ENCODE measurements at regions not wholly inside any gene's neighbourhood (a gene's known extent, or its start where the extent isn't known, plus 50 kb on each side); places are given as distances from the start of the nearest gene placed in this dataset.
A peak's percentile ranks its signal among the peaks of the same experiment; 100 is the strongest.

GRCh38 chr16:13552062-13552959 is 367.6 kb upstream of the ERCC4 start:
- Mint-ChIP-seq H3K9me3 (no peaks in the 10 kb centered on the region), H3K27ac (no peak overlapping the region)

GRCh38 chr16:13552960-13553257 is 367.0 kb upstream of the ERCC4 start:
- Histone ChIP-seq H3K27me3 (ENCODE audit: insufficient read depth) (no peaks in the 10 kb centered on the region), H3K36me3 (ENCODE audit: insufficient read depth) (no peaks in the 10 kb centered on the region), H3K4me2 (no peak overlapping the region), H3K27ac (ENCODE audit: low read depth) (no peak overlapping the region), H2AFZ (no peak overlapping the region), H3F3A (replicated peaks; ENCODE audit: low read depth) (no peaks in the 10 kb centered on the region), H3K4me1 (ENCODE audit: insufficient read depth) (peaks cover 22% of the 10 kb centered on the region), H3K4me3 (no peak overlapping the region), H3K9me2 (ENCODE audit: insufficient read depth) (peaks cover 5% of the 10 kb centered on the region; the same call in 1 of the 2 replicates), H3K79me2 (replicated peaks; ENCODE audit: insufficient read depth) (no peaks in the 10 kb centered on the region), H4K20me1 (replicated peaks; ENCODE audit: insufficient read depth) (no peaks in the 10 kb centered on the region)
- H3K27me3 Mint-ChIP-seq (ENCODE audit: insufficient read depth, low read depth, poor library complexity), result no peaks in the 10 kb centered on the region
- H3K9me3 Mint-ChIP-seq, result no peaks in the 10 kb centered on the region
- H3K4me1 Mint-ChIP-seq, result peaks cover 20% of the 10 kb centered on the region
- no peak overlapping the region for H3K4me3 Mint-ChIP-seq
- DNase-seq (ENCODE audit: low spot score), result no peak
- no peak overlapping the region for H3K27ac Mint-ChIP-seq
- no peak for ATAC-seq
- H3K36me3 Mint-ChIP-seq (ENCODE audit: low read depth), result no peaks in the 10 kb centered on the region
- TF ChIP-seq ETS1 (IDR thresholded peaks at IDR 0.05) (no peak), REST (IDR thresholded peaks at IDR 0.05; ENCODE audit: unreplicated experiment) (no peak), EZH2phosphoT487 (IDR thresholded peaks at IDR 0.05; ENCODE audit: unreplicated experiment) (no peak), EZH2 (IDR thresholded peaks at IDR 0.05; ENCODE audit: low read depth, unreplicated experiment) (no peak), ZNF331 (CRISPR knock-in tag; IDR thresholded peaks at IDR 0.05; ENCODE audit: low read depth) (no peak), STAT1 (IDR thresholded peaks at IDR 0.05; ENCODE audit: unreplicated experiment) (no peak), CREB1 (CRISPR knock-in tag; IDR thresholded peaks at IDR 0.05; ENCODE audit: low read depth) (no peak), JUNB (IDR thresholded peaks at IDR 0.05; ENCODE audit: unreplicated experiment) (no peak), POLR2AphosphoS5 (IDR thresholded peaks at IDR 0.05; ENCODE audit: low read depth) (no peak), ZNF114 (CRISPR knock-in tag; IDR thresholded peaks at IDR 0.05) (no peak)

More at GRCh38 chr16:13552062-13552959, 367.6 kb upstream of the ERCC4 start:
- Histone ChIP-seq H3K9me2 (ENCODE audit: insufficient read depth) (peaks cover 5% of the 10 kb centered on the region; the same call in 1 of the 2 replicates), H3K4me1 (ENCODE audit: insufficient read depth) (peaks cover 22% of the 10 kb centered on the region), H4K20me1 (replicated peaks; ENCODE audit: insufficient read depth) (no peaks in the 10 kb centered on the region), H3K36me3 (ENCODE audit: insufficient read depth) (no peaks in the 10 kb centered on the region), H2AFZ (no peak overlapping the region), H3K4me3 (no peak overlapping the region), H3K27ac (ENCODE audit: low read depth) (no peak overlapping the region), H3K4me2 (no peak overlapping the region), H3K79me2 (replicated peaks; ENCODE audit: insufficient read depth) (no peaks in the 10 kb centered on the region), H3K27me3 (ENCODE audit: insufficient read depth) (no peaks in the 10 kb centered on the region), H3F3A (replicated peaks; ENCODE audit: low read depth) (no peaks in the 10 kb centered on the region)
- H3K4me3 Mint-ChIP-seq, result no peak overlapping the region
- ATAC-seq (peak; percentile 69), DNase-seq (ENCODE audit: low spot score) (peak; percentile 29)
- H3K4me1 Mint-ChIP-seq, result peaks cover 20% of the 10 kb centered on the region
- TF ChIP-seq STAT1 (IDR thresholded peaks at IDR 0.05; ENCODE audit: unreplicated experiment), result no peak
- TF ChIP-seq, protein P1, sequence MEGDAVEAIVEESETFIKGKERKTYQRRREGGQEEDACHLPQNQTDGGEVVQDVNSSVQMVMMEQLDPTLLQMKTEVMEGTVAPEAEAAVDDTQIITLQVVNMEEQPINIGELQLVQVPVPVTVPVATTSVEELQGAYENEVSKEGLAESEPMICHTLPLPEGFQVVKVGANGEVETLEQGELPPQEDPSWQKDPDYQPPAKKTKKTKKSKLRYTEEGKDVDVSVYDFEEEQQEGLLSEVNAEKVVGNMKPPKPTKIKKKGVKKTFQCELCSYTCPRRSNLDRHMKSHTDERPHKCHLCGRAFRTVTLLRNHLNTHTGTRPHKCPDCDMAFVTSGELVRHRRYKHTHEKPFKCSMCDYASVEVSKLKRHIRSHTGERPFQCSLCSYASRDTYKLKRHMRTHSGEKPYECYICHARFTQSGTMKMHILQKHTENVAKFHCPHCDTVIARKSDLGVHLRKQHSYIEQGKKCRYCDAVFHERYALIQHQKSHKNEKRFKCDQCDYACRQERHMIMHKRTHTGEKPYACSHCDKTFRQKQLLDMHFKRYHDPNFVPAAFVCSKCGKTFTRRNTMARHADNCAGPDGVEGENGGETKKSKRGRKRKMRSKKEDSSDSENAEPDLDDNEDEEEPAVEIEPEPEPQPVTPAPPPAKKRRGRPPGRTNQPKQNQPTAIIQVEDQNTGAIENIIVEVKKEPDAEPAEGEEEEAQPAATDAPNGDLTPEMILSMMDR (conservative IDR thresholded peaks at IDR 0.05; ENCODE audit: low read depth in 2 of 2), result peak; percentile 20 to 43; a peak in 3 of 4 replicates
- no peaks in the 10 kb centered on the region for H3K36me3 Mint-ChIP-seq (ENCODE audit: low read depth)
- no peaks in the 10 kb centered on the region for H3K27me3 Mint-ChIP-seq (ENCODE audit: insufficient read depth, low read depth, poor library complexity)
